Central memory CD8-positive, alpha-beta T cell (primary cell): ENCODE measurements at regions not wholly inside any gene's neighbourhood (a gene's known extent, or its start where the extent isn't known, plus 50 kb on each side); places are given as distances from the start of the nearest gene placed in this dataset.

Experiments used
- ATAC-seq: fragments of 150-1000 bp; cut with Tn5 transposase; replicated peaks from 2 replicates; pipeline ENCODE4 v1.10.0; 2022; ENCODE audit warnings: mild to moderate bottlenecking, moderate FRiP score, moderate number of reproducible peaks; ENCODE audit not compliant: poor library complexity, severe bottlenecking; ENCODE audit errors: extremely low read depth
- DNase-seq, 2 donors: peaks; one replicate each; pipeline ENCODE4 v3.0.0; 2021; ENCODE audit warnings: low spot score in 2 of 2
- H3K27ac Mint-ChIP-seq: one replicate; pipeline ENCODE4 v1.8.0; 2022; ENCODE audit warnings: low read depth, mild to moderate bottlenecking, moderate library complexity, mixed read lengths
- H3K27me3 Mint-ChIP-seq: one replicate; pipeline ENCODE4 v1.8.0; 2022; ENCODE audit warnings: mixed read lengths
- H3K36me3 Mint-ChIP-seq: one replicate; pipeline ENCODE4 v1.8.0; 2022; ENCODE audit warnings: mild to moderate bottlenecking, moderate library complexity, mixed read lengths; ENCODE audit not compliant: insufficient read depth
- H3K4me1 Mint-ChIP-seq: one replicate; pipeline ENCODE4 v1.8.0; 2022; ENCODE audit warnings: mixed read lengths
- H3K4me3 Mint-ChIP-seq: one replicate; pipeline ENCODE4 v1.8.0; 2022; ENCODE audit warnings: mild to moderate bottlenecking, moderate library complexity, mixed read lengths
- H3K9me3 Mint-ChIP-seq: one replicate; pipeline ENCODE4 v1.8.0; 2022; ENCODE audit warnings: mixed read lengths

DNA sequence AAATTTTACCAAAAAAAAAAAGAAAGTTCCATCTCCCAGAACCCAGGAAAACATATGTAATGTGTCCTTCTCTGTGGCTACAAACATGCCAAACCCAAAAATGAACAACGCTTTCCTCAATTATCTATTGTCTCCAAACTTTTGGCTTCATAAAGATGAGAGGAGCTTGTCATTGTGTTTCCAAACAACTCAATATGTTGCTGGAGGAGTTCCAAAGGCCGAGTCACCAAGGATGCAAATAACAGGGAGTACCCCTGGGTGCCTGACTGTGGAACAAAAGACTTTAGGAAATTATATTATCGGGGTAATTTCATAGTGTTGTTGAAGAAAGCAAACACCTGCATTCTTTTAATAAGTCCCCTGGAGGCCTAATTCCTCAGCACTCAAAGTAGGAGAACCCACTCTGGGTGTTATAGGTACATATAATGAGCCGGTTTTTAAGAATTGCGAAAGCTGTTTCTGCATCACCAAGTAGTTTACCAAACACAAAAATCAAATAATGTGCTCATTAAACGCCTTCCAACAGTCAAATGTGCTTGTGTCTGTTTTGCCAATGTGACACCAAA, 206.3 kb upstream of the PRICKLE2 start:
- DNase-seq = no peak
- H3K27me3 Mint-ChIP-seq = no peaks in the 10 kb centered on the region

DNA sequence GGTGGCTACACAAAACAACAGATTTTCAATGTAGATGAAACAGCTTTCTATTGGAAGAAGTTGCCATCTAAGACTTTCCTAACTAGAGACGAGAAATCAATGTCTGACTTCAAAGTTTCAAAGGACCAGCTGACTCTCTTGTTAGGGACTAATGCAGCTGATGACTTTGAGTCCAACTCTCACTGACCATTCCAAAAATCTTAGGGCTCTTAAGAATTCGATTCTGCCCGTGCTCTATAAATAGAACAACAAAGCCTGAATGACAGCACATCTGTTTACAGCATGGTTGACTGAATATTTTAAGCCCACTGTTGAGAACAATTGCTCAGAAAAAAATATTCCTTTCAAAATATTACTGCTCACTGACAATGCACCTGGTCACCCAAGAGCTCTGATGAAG, 202.4 kb upstream of the PRICKLE2 start:
- H3K9me3 Mint-ChIP-seq = no peaks in the 10 kb centered on the region
- DNase-seq (no peak), ATAC-seq (no peak)
- no peaks in the 10 kb centered on the region for H3K4me1 Mint-ChIP-seq
- no peaks in the 10 kb centered on the region for H3K36me3 Mint-ChIP-seq
- H3K4me3 Mint-ChIP-seq = no peak overlapping the region
- H3K27ac Mint-ChIP-seq = no peak overlapping the region
- H3K27me3 Mint-ChIP-seq = no peaks in the 10 kb centered on the region

More for the DNA sequence above, 206.3 kb upstream of the PRICKLE2 start:
- Mint-ChIP-seq H3K4me1 (no peaks in the 10 kb centered on the region), H3K4me3 (no peak overlapping the region), H3K27ac (no peak overlapping the region), H3K9me3 (peaks cover 11% of the 10 kb centered on the region), H3K36me3 (no peaks in the 10 kb centered on the region)
- ATAC-seq = no peak

GRCh38 chr3:64426551-64426950, 201.3 kb upstream of the PRICKLE2 start:
- Mint-ChIP-seq H3K9me3 (no peaks in the 10 kb centered on the region), H3K27ac (no peak overlapping the region), H3K4me3 (no peak overlapping the region), H3K27me3 (no peaks in the 10 kb centered on the region), H3K36me3 (no peaks in the 10 kb centered on the region), H3K4me1 (no peaks in the 10 kb centered on the region)
- DNase-seq = no peak
- no peak for ATAC-seq

- H3K4me3 Mint-ChIP-seq = no peak overlapping the region
- no peaks in the 10 kb centered on the region for H3K27me3 Mint-ChIP-seq
- DNase-seq (no peak), ATAC-seq (no peak)
- H3K9me3 Mint-ChIP-seq = no peaks in the 10 kb centered on the region
- no peaks in the 10 kb centered on the region for H3K4me1 Mint-ChIP-seq
- no peaks in the 10 kb centered on the region for H3K36me3 Mint-ChIP-seq
- no peak overlapping the region for H3K27ac Mint-ChIP-seq
These were observed 197.7 kb upstream of the PRICKLE2 start for GRCh38 chr3:64422932-64423331.

DNA sequence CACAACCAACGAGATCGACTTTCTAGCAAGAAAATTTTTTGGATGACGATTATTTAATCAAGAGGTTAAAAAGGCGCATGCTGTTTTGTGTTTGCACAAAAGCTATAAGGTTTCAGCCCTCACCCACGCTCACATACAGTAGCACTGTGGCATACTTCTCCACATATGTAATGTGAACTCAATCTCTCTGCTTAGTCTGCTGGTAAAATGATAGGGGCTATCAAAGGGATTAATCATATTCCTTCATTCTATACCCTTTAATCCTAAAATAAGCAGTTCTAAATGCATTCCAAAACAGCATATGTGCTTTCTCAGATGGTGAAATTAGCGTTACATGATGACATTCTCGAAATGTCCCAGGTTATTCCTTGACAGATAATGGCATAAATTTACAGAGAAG, 196.9 kb upstream of the PRICKLE2 start:
- H3K27ac Mint-ChIP-seq = no peak overlapping the region
- H3K36me3 Mint-ChIP-seq = no peaks in the 10 kb centered on the region
- H3K9me3 Mint-ChIP-seq = no peaks in the 10 kb centered on the region
- DNase-seq = no peak
- no peaks in the 10 kb centered on the region for H3K27me3 Mint-ChIP-seq
- no peak for ATAC-seq
- no peaks in the 10 kb centered on the region for H3K4me1 Mint-ChIP-seq
- H3K4me3 Mint-ChIP-seq = no peak overlapping the region

GRCh38 chr3:64417816-64418215, 192.6 kb upstream of the PRICKLE2 start:
- Mint-ChIP-seq H3K4me1 (no peaks in the 10 kb centered on the region), H3K27ac (no peak overlapping the region), H3K9me3 (peaks cover 6% of the 10 kb centered on the region), H3K4me3 (no peak overlapping the region), H3K36me3 (peaks cover 2% of the 10 kb centered on the region), H3K27me3 (peaks cover 26% of the 10 kb centered on the region)
- DNase-seq (no peak), ATAC-seq (no peak)

DNA sequence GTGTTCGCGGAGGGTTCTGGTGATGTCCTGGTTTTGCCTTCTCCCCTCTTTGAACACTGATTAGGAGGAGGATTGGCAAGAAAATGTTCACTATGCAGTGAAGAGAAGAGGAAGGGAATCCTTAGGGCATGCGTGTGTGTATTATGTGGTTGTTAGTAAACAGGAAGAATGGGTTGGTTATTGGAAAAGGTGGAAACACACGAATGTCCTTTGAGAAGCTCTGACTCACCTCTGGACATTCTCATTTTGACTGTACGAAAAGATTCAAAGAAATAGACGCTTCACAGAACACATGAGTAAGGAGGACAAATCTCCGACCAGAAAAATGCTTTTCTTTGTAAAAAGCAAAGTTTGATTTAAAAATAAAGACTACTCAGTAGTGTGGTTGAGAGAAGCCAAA, 188.8 kb upstream of the PRICKLE2 start:
- Mint-ChIP-seq H3K27me3 (peaks cover 28% of the 10 kb centered on the region), H3K4me1 (no peaks in the 10 kb centered on the region), H3K4me3 (no peak overlapping the region), H3K36me3 (peaks cover 2% of the 10 kb centered on the region), H3K27ac (no peak overlapping the region), H3K9me3 (peaks cover 6% of the 10 kb centered on the region)
- DNase-seq (no peak), ATAC-seq (no peak)

DNA sequence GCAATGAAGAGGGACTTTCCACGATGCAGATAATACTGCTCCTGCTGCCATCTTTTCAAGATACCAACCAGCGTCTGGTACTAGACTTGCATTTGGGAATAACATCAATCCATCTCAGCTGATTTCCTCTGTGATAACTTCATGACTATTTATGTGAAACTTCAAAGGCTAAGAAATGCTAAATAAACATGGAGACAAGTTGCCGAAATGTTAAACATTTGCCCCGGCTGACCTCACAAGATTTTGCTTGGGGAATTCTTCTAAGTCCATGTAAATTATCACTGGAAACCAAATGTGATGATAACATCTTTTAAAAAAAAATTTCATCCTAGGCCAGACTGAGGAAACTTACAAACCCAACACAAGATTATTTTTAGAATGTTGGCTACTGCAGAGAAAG, 185.8 kb upstream of the PRICKLE2 start:
- Mint-ChIP-seq H3K9me3 (peaks cover 6% of the 10 kb centered on the region), H3K27me3 (peaks cover 28% of the 10 kb centered on the region), H3K4me1 (no peaks in the 10 kb centered on the region), H3K36me3 (peaks cover 2% of the 10 kb centered on the region), H3K4me3 (no peak overlapping the region), H3K27ac (no peak overlapping the region)
- DNase-seq (no peak), ATAC-seq (no peak)

- no peak overlapping the region for H3K27ac Mint-ChIP-seq
- H3K36me3 Mint-ChIP-seq = peaks cover 2% of the 10 kb centered on the region
- DNase-seq (no peak), ATAC-seq (no peak)
- H3K27me3 Mint-ChIP-seq = peaks cover 21% of the 10 kb centered on the region
- no peaks in the 10 kb centered on the region for H3K4me1 Mint-ChIP-seq
- peaks cover under 1% of the 10 kb centered on the region for H3K9me3 Mint-ChIP-seq
- no peak overlapping the region for H3K4me3 Mint-ChIP-seq
These were observed 185.0 kb upstream of the PRICKLE2 start for GRCh38 chr3:64410226-64410625.

- Mint-ChIP-seq H3K27ac (no peak overlapping the region), H3K4me3 (no peak overlapping the region), H3K27me3 (peaks cover 12% of the 10 kb centered on the region), H3K9me3 (no peaks in the 10 kb centered on the region), H3K36me3 (peaks cover under 1% of the 10 kb centered on the region), H3K4me1 (no peaks in the 10 kb centered on the region)
- DNase-seq (no peak), ATAC-seq (no peak)
These were observed 183.5 kb upstream of the PRICKLE2 start for GRCh38 chr3:64408770-64409169.

DNA sequence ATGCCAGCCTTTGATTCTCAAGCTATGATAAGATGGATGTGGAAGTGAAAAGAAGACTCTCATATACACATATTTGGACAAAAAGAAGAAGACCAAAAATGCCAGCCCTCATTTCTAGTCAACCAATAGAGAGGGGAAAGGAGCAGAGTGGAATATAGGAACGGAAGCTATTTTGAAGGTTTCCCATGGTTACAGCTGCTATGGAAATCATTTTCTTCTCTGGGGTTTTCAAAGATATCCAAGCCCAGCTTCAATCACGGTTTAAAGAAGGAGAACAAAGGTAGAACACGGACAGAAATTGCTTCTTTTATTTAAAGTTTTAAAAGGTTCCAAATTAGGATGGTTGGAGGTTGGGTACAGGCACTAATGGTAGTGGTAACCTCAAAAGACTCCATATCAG, 181.0 kb upstream of the PRICKLE2 start:
- ATAC-seq (no peak), DNase-seq (no peak)
- Mint-ChIP-seq H3K4me3 (no peak overlapping the region), H3K36me3 (no peaks in the 10 kb centered on the region), H3K27ac (no peak overlapping the region), H3K27me3 (no peaks in the 10 kb centered on the region), H3K9me3 (no peaks in the 10 kb centered on the region), H3K4me1 (no peaks in the 10 kb centered on the region)

- ATAC-seq (no peak), DNase-seq (no peak)
- Mint-ChIP-seq H3K27me3 (no peaks in the 10 kb centered on the region), H3K4me3 (no peak overlapping the region), H3K36me3 (no peaks in the 10 kb centered on the region), H3K9me3 (no peaks in the 10 kb centered on the region), H3K4me1 (no peaks in the 10 kb centered on the region), H3K27ac (no peak overlapping the region)
These were observed 180.1 kb upstream of the PRICKLE2 start for GRCh38 chr3:64405211-64405835.

- Mint-ChIP-seq H3K4me1 (no peaks in the 10 kb centered on the region), H3K4me3 (no peak overlapping the region), H3K9me3 (no peaks in the 10 kb centered on the region), H3K27ac (no peak overlapping the region), H3K36me3 (no peaks in the 10 kb centered on the region), H3K27me3 (no peaks in the 10 kb centered on the region)
- DNase-seq (no peak), ATAC-seq (no peak)
These were observed 175.4 kb upstream of the PRICKLE2 start for GRCh38 chr3:64400706-64401105.
